PC-9 (cell line): ENCODE measurements at regions not wholly inside any gene's neighbourhood (a gene's known extent, or its start where the extent isn't known, plus 50 kb on each side); places are given as distances from the start of the nearest gene placed in this dataset.

Source experiments
- BruUV-seq: library from RNA; stranded (reverse); fragments of 400-500 nt; replicated peaks from 2 replicates; lab custom pipeline; 2021; lab: Mats Ljungman, UMichigan
- CTCF ChIA-PET: fragments of 300-600 bp; sonication (Branson Sonifier 250); formaldehyde crosslinking; loops from one replicate; lab custom pipeline; 2022; ENCODE audit warnings: antibody characterized with exemption; lab: Charles Lee
- POLR2A ChIA-PET: fragments of 300-600 bp; sonication (Branson Sonifier 250); formaldehyde crosslinking; loops from one replicate; lab custom pipeline; 2022; ENCODE audit warnings: antibody characterized with exemption; ENCODE audit not compliant: unreplicated experiment; lab: Charles Lee
- DNase-seq, 2 experiments: peaks; one replicate each; pipeline versions ENCODE4 v3.0.0 to v3.0.0-alpha.2; 2015 to 2022; ENCODE audit warnings: mixed read lengths in 1 of 2
- H2AFZ ChIP-seq: fragments of 200-600 bp; sonication (generic); 2 replicates; pipeline ENCODE4 v1.8.1; 2017; ENCODE audit warnings: antibody characterized with exemption
- H3F3A ChIP-seq: fragments of 200-600 bp; sonication (generic); 2 replicates; pipeline ENCODE4 v1.8.1; 2017; ENCODE audit warnings: antibody characterized with exemption, mild to moderate bottlenecking, low read depth; ENCODE audit not compliant: insufficient read depth
- H3K27ac ChIP-seq: fragments of 200-600 bp; sonication (generic); 2 replicates; pipeline ENCODE4 v1.6.1; 2016; ENCODE audit warnings: mixed run types
- H3K27me3 ChIP-seq: fragments of 200-600 bp; sonication (generic); 2 replicates; pipeline ENCODE4 v1.6.1; 2016; ENCODE audit warnings: low read depth, mixed run types; ENCODE audit not compliant: insufficient read depth
- H3K36me3 ChIP-seq: fragments of 200-600 bp; sonication (generic); 2 replicates; pipeline ENCODE4 v1.6.1; 2016; ENCODE audit warnings: low read depth, mixed run types
- H3K4me1 ChIP-seq: fragments of 200-600 bp; sonication (generic); replicated peaks from 2 replicates; pipeline ENCODE4 v1.6.1; 2016; ENCODE audit warnings: mixed run types; ENCODE audit not compliant: insufficient read depth
- H3K4me2 ChIP-seq: fragments of 200-600 bp; sonication (generic); 2 replicates; pipeline ENCODE4 v1.6.1; 2017; ENCODE audit warnings: mixed run types
- H3K4me3 ChIP-seq: fragments of 200-600 bp; sonication (generic); 2 replicates; pipeline ENCODE4 v1.6.1; 2016; ENCODE audit warnings: mixed run types
- H3K79me2 ChIP-seq: fragments of 200-600 bp; sonication (generic); 2 replicates; pipeline ENCODE4 v1.6.1; 2017; ENCODE audit warnings: low read depth, mixed run types
- H3K9me2 ChIP-seq: fragments of 200-600 bp; sonication (generic); 2 replicates; pipeline ENCODE4 v1.8.1; 2017; ENCODE audit warnings: mild to moderate bottlenecking; ENCODE audit not compliant: insufficient read depth
- H3K9me3 ChIP-seq: fragments of 200-600 bp; sonication (generic); 2 replicates; pipeline ENCODE4 v1.8.1; 2016; ENCODE audit warnings: low read depth; ENCODE audit not compliant: insufficient read depth
- H4K20me1 ChIP-seq: fragments of 200-600 bp; sonication (generic); 2 replicates; pipeline ENCODE4 v1.8.1; 2017; ENCODE audit not compliant: insufficient read depth
- EZH2 ChIP-seq: fragments of 200-600 bp; sonication (generic); IDR thresholded peaks from 2 replicates; pipeline ENCODE4 v1.8.0; 2017; ENCODE audit warnings: antibody characterized with exemption, low read depth
- intact Hi-C: fragments of 100-400 bp; cut with micrococcal nuclease; formaldehyde crosslinking; loops from one replicate; pipeline ENCODE4 v1.10.0; 2022; ENCODE audit not compliant: unreplicated experiment
- TF ChIP-seq, protein P1 (sequence below): fragments of 200-600 bp; sonication (generic); conservative IDR thresholded peaks from 2 replicates; pipeline ENCODE4 v1.6.1; 2017; ENCODE audit warnings: mixed run types, antibody characterized with exemption, mild to moderate bottlenecking, moderate library complexity

GRCh38 chr3:18217507-18218174 lies 207.5 kb downstream of the SATB1 start:
- Histone ChIP-seq H4K20me1 (no peaks in the 10 kb centered on the region), H3K27ac (no peak overlapping the region), H3K36me3 (no peaks in the 10 kb centered on the region), H3K9me2 (no peaks in the 10 kb centered on the region), H3K9me3 (no peaks in the 10 kb centered on the region), H3F3A (no peaks in the 10 kb centered on the region), H3K27me3 (no peaks in the 10 kb centered on the region), H3K4me2 (no peak overlapping the region), H3K4me1 (no peaks in the 10 kb centered on the region), H2AFZ (no peak overlapping the region), H3K79me2 (no peaks in the 10 kb centered on the region), H3K4me3 (no peak overlapping the region)
- BruUV-seq: no TSS peak
- ChIA-PET CTCF (no interaction called here), POLR2A (no interaction called here)
- intact Hi-C loops: loop anchor here (2.0 kb wide), 1 partner anchor 33 kb away; no protein-coding TSS in a partner anchor
- TF ChIP-seq, protein P1, sequence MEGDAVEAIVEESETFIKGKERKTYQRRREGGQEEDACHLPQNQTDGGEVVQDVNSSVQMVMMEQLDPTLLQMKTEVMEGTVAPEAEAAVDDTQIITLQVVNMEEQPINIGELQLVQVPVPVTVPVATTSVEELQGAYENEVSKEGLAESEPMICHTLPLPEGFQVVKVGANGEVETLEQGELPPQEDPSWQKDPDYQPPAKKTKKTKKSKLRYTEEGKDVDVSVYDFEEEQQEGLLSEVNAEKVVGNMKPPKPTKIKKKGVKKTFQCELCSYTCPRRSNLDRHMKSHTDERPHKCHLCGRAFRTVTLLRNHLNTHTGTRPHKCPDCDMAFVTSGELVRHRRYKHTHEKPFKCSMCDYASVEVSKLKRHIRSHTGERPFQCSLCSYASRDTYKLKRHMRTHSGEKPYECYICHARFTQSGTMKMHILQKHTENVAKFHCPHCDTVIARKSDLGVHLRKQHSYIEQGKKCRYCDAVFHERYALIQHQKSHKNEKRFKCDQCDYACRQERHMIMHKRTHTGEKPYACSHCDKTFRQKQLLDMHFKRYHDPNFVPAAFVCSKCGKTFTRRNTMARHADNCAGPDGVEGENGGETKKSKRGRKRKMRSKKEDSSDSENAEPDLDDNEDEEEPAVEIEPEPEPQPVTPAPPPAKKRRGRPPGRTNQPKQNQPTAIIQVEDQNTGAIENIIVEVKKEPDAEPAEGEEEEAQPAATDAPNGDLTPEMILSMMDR: no peak
- no peak for TF ChIP-seq EZH2
- DNase-seq: no peak

DNA sequence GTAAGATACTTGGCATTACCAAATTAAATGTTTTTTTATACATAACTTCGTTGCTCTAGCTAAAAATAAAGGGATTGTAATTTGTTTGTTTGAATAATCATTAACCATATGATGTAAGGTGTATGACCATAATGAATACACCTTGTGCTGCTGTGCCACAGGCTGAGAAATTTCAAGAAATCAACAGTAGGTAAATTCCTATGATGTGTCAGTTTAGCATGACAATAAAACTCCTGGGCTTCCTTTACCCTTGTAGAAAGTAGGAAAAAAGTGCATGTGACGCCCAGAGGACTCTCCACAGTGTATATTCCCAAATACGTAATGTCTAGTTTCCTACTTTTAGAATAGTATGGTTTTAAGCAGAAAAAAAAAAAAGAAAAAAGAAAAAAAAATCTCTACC lies 208.1 kb downstream of the SATB1 start:
- Histone ChIP-seq H3K27ac (no peak overlapping the region), H2AFZ (no peak overlapping the region; the same call in 1 of the 2 replicates), H3K4me3 (no peak overlapping the region), H3K9me2 (no peaks in the 10 kb centered on the region), H3K27me3 (no peaks in the 10 kb centered on the region), H4K20me1 (no peaks in the 10 kb centered on the region), H3K79me2 (no peaks in the 10 kb centered on the region), H3K4me1 (no peaks in the 10 kb centered on the region), H3K36me3 (no peaks in the 10 kb centered on the region), H3K4me2 (no peak overlapping the region), H3K9me3 (no peaks in the 10 kb centered on the region), H3F3A (no peaks in the 10 kb centered on the region)
- CTCF ChIA-PET: no interaction called here
- no peak for TF ChIP-seq EZH2
- TF ChIP-seq, protein P1: no peak
- intact Hi-C loops: loop anchor here (2.0 kb wide), 1 partner anchor 34 kb away; no protein-coding TSS in a partner anchor
- POLR2A ChIA-PET: no interaction called here
- DNase-seq: no peak
- no TSS peak for BruUV-seq

- no peak for DNase-seq
- POLR2A ChIA-PET: no interaction called here
- intact Hi-C loops: loop anchor here (2.0 kb wide), 1 partner anchor 35 kb away; no protein-coding TSS in a partner anchor
Measured at GRCh38 chr3:18215639-18216038, 209.5 kb downstream of the SATB1 start.

More at GRCh38 chr3:18215639-18216038, 209.5 kb downstream of the SATB1 start:
- H3K27me3 ChIP-seq: no peaks in the 10 kb centered on the region
- no peaks in the 10 kb centered on the region for H4K20me1 ChIP-seq
- CTCF ChIA-PET: no interaction called here
- H3K36me3 ChIP-seq: no peaks in the 10 kb centered on the region
- H3K4me3 ChIP-seq: no peak overlapping the region
- H3K9me3 ChIP-seq: no peaks in the 10 kb centered on the region
- no peaks in the 10 kb centered on the region for H3F3A ChIP-seq
- no peaks in the 10 kb centered on the region for H3K9me2 ChIP-seq
- BruUV-seq: no TSS peak
- H3K27ac ChIP-seq: no peak overlapping the region
- H3K4me2 ChIP-seq: no peak overlapping the region
- TF ChIP-seq, protein P1: no peak
- TF ChIP-seq EZH2: no peak
- H2AFZ ChIP-seq: no peak overlapping the region
- H3K4me1 ChIP-seq: no peaks in the 10 kb centered on the region
- no peaks in the 10 kb centered on the region for H3K79me2 ChIP-seq
